ENCODE measurements at regions not wholly inside any gene's neighbourhood (a gene's known extent, or its start where the extent isn't known, plus 50 kb on each side); places are given as distances from the start of the nearest gene placed in this dataset.
"Not testable (repeated sequence)": the region's sequence is repeated elsewhere in the genome, so short reads cannot be mapped to it uniquely, and the experiment has no call there.

GRCh38 chr13:76289558-76289957, 596.6 kb downstream of the KCTD12 start:
- no peak for DNase-seq (ENCODE audit: low spot score)

GRCh38 chr13:76286178-76286577, 600.0 kb downstream of the KCTD12 start:
- no peak for DNase-seq (ENCODE audit: low spot score)

GRCh38 chr13:76285463-76285862, 600.7 kb downstream of the KCTD12 start:
- no peak for DNase-seq (ENCODE audit: low spot score)

GRCh38 chr13:76279766-76280165, 606.4 kb downstream of the KCTD12 start:
- not testable (repeated sequence) for DNase-seq (ENCODE audit: low spot score)

GRCh38 chr13:76271728-76272232, 614.4 kb downstream of the KCTD12 start:
- DNase-seq (ENCODE audit: low spot score), result no peak

- not testable (repeated sequence) for DNase-seq (ENCODE audit: low spot score)
These were observed 617.9 kb downstream of the KCTD12 start for GRCh38 chr13:76268307-76268706.

GRCh38 chr13:76267216-76267615, 619.0 kb downstream of the KCTD12 start:
- no peak for DNase-seq (ENCODE audit: low spot score)

- no peak for DNase-seq (ENCODE audit: low spot score)
These were observed 619.6 kb downstream of the KCTD12 start for GRCh38 chr13:76266561-76266960.

- no peak for DNase-seq (ENCODE audit: low spot score)
These were observed 614.1 kb downstream of the LMO7 start for GRCh38 chr13:76250211-76250610.

- no peak for DNase-seq (ENCODE audit: low spot score)
These were observed 609.8 kb downstream of the LMO7 start for GRCh38 chr13:76245920-76246319.

GRCh38 chr13:76245211-76245610, 609.1 kb downstream of the LMO7 start:
- no peak for DNase-seq (ENCODE audit: low spot score)

GRCh38 chr13:76243120-76243519, 607.0 kb downstream of the LMO7 start:
- DNase-seq (ENCODE audit: low spot score), result not testable (repeated sequence)

- DNase-seq (ENCODE audit: low spot score), result no peak
These were observed 603.0 kb downstream of the LMO7 start for GRCh38 chr13:76239031-76239680.

GRCh38 chr13:76231522-76232167, 595.5 kb downstream of the LMO7 start:
- DNase-seq (ENCODE audit: low spot score), result no peak

GRCh38 chr13:76229281-76229680, 593.2 kb downstream of the LMO7 start:
- DNase-seq (ENCODE audit: low spot score), result no peak

- no peak for DNase-seq (ENCODE audit: low spot score)
These were observed 590.8 kb downstream of the LMO7 start for GRCh38 chr13:76226941-76227340.

- DNase-seq (ENCODE audit: low spot score), result no peak
These were observed 589.8 kb downstream of the LMO7 start for GRCh38 chr13:76225815-76226489.

- DNase-seq (ENCODE audit: low spot score), result no peak
These were observed 587.9 kb downstream of the LMO7 start for GRCh38 chr13:76223999-76224398.

GRCh38 chr13:76223565-76223964, 587.4 kb downstream of the LMO7 start:
- no peak for DNase-seq (ENCODE audit: low spot score)

GRCh38 chr13:76222511-76222910, 586.4 kb downstream of the LMO7 start:
- DNase-seq (ENCODE audit: low spot score), result no peak

- DNase-seq (ENCODE audit: low spot score), result no peak
These were observed 580.6 kb downstream of the LMO7 start for GRCh38 chr13:76216729-76217128.

- DNase-seq (ENCODE audit: low spot score), result no peak
These were observed 577.9 kb downstream of the LMO7 start for GRCh38 chr13:76214001-76214400.

GRCh38 chr13:76213423-76213904, 577.3 kb downstream of the LMO7 start:
- no peak for DNase-seq (ENCODE audit: low spot score)
